ENCODE measurements at regions not wholly inside any gene's neighbourhood (a gene's known extent, or its start where the extent isn't known, plus 50 kb on each side); places are given as distances from the start of the nearest gene placed in this dataset.

- no peak for DNase-seq (ENCODE audit: low read depth in 3 of 3, low spot score in 2 of 3)
Observed at GRCh38 chr17:36813357-36813756, 123.9 kb upstream of the LHX1 start.

DNA sequence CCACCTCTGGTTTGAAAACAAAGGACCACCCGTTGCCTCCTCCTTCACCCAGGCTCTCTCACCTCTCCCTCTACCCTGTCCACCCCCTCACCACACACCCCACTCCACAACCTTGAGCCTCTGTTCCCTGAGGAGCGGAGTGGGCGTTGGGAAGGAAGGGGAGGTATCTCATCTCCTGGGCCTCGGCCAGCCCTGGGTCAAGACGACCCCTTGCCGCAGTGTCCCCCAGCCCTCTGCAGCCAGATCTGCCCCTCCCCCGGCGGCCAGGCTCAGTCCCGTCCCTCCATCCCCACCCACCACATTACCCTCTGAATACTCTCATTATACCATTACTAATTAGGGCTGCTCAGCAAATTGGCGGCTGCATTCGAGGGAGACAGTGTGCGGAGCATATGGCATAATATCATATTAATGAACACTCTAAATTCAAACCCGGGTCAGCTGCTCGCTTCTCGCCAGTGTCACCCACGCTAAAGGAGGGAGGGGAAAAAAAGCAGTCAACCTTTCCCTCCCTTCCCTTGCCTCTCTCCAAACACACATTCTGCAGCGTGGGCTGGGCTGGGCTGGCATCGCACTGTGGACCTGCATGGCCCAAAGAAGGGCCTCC lies 123.2 kb upstream of the LHX1 start:
- DNase-seq (ENCODE audit: low read depth in 3 of 3, low spot score in 2 of 3) = no peak

DNA sequence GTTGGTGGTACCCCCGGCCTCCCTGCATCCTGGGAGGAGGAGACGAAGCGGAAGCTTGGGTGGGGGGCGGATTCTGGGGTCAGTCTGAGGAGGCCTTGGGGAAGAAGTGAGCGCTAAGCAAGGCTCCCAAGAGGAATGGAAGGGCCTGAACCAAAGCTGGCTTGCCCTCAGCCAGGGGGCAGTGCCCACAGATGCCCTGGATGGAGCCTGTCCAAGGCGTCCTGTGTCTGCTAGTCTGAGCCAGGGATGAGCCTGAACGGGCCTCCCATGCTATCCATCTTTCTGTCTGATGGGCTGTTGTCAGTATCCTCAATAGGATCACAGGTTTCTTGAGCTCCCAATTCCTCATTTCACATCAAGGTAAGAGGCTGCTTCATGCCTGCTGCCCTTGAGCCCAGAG lies 122.3 kb upstream of the LHX1 start:
- DNase-seq (ENCODE audit: low read depth in 3 of 3, low spot score in 2 of 3) = no peak

DNA sequence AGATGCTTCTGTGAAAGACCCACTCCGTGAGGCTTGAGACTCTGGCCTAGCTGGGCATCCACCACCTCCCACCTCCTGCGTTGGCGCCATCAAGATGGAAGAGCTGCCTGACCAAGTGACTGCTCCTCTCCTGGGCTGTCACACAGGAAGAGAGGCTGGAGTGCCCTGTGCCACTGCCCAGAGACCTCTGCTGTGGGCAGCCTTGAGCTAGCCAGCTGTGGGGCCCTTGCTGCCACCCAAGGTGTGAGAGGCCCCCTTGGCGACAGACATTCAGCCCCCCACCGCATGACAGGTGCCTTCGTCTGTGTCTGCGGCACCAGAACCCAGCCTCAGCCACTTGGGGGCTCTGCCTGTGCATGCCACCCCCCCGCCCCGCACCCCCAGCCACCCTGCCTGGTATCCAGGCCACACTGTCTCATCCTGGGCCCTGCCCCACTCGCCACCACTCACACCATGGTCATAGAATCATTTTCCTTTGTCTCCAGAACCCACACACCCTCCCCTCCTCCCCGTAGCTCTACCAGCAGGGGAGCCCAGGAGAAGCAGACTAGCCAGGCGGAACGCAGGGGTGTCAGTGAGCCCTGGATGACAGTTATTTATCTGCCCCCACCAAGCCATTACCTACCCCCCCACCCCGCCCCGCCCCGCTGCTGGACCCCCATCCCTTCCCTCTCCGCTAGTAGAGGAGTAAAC lies 120.9 kb upstream of the LHX1 start:
- DNase-seq (ENCODE audit: low read depth in 3 of 3, low spot score in 2 of 3) = no peak

DNA sequence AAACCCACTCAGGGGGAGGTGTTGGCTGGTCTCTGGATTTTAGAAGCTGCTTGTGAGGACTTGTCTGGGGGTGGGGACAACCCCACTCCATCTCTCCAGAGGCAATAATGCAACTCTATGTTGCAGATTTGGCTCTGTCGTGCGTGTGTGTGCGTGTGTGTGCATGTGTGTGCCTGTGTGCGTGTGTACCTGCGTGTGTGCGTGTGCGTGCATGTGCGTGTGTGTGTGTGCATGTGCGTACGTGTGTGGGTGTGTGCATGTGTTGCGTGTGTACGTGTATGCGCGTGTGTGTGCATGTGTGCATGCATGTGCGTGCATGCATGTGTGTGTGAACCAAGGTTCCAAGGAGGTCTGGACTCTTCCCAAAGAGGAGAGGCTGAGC lies 120.4 kb upstream of the LHX1 start:
- DNase-seq (ENCODE audit: low read depth in 3 of 3, low spot score in 2 of 3) = no peak

GRCh38 chr17:36817483-36818048 lies 119.7 kb upstream of the LHX1 start:
- no peak for DNase-seq (ENCODE audit: low read depth in 3 of 3, low spot score in 2 of 3)

GRCh38 chr17:36818134-36818825 lies 119.0 kb upstream of the LHX1 start:
- no peak for DNase-seq (ENCODE audit: low read depth in 3 of 3, low spot score in 2 of 3)

DNA sequence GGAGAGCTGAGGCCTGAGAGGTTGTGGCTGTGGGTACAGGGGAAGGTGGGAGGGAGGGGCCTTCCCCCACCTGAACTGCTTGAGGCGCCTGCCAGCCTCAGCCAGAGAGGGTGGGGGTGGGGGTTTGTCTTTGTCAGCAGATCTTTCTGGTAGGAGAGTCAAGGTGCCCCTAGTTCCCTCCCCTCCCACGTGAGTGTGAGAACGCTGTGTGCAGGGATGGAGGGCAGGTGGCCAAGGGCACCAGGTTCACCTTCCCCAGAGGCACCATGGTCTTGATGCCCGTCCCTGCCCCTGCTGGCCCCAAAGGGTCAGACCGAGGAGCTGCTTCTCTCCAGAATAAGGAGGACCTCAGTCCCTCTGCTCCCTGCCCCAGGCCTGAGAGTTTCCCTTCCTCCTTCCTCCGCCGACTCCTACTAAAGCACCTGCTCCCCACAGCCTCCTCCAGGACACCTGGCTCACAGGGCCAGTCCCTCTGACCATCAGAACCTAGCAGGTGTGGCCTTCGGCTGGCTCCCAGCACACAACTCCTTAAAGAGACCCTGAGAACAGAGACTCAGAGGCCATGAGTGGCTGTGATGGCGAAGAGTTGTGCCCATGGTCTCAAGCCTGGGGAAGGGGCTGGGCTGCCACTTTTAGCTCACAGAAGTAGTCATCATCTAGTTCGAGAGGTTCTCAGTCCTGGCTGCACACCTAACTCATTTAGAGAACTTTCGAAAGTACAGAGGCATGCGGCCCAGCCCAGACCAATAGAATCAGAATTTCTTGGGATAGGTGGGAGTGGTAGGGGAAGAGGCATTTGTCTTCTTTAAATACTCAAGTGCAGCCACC lies 113.2 kb upstream of the LHX1 start:
- no peak for DNase-seq (ENCODE audit: low read depth in 3 of 3, low spot score in 2 of 3)

GRCh38 chr17:36824678-36825101 lies 112.6 kb upstream of the LHX1 start:
- no peak for DNase-seq (ENCODE audit: low read depth in 3 of 3, low spot score in 2 of 3)

GRCh38 chr17:36825113-36825512 lies 112.2 kb upstream of the LHX1 start:
- DNase-seq (ENCODE audit: low read depth in 3 of 3, low spot score in 2 of 3) = no peak

GRCh38 chr17:36825521-36825920 lies 111.8 kb upstream of the LHX1 start:
- DNase-seq (ENCODE audit: low read depth in 3 of 3, low spot score in 2 of 3) = no peak

DNA sequence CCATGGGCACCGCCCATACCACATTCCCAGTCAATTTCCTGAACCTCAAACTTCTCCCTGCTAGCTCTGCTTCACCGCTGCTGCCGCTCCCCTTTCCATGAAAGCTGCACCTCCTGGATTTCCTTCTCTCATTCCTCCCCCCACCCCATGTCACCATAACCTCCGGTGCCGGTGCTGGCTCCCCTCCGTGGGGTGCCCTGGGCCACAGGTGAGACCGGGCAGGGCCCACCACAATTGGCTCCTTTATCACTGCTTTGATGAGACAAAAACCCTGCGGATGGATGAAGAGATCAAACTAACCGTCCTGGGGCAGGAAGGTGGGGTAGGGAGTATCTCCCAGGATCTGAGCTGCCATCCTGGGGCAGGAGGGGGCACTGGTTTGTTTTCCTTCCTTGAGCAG lies 111.3 kb upstream of the LHX1 start:
- no peak for DNase-seq (ENCODE audit: low read depth in 3 of 3, low spot score in 2 of 3)

- DNase-seq (ENCODE audit: low read depth in 3 of 3, low spot score in 2 of 3) = no peak
Observed at GRCh38 chr17:36827081-36827480, 110.2 kb upstream of the LHX1 start.

GRCh38 chr17:36829676-36830075 lies 107.6 kb upstream of the LHX1 start:
- no peak for DNase-seq (ENCODE audit: low read depth in 3 of 3, low spot score in 2 of 3)

- no peak for DNase-seq (ENCODE audit: low read depth in 3 of 3, low spot score in 2 of 3)
Observed at GRCh38 chr17:36833279-36833678, 104.0 kb upstream of the LHX1 start.

DNA sequence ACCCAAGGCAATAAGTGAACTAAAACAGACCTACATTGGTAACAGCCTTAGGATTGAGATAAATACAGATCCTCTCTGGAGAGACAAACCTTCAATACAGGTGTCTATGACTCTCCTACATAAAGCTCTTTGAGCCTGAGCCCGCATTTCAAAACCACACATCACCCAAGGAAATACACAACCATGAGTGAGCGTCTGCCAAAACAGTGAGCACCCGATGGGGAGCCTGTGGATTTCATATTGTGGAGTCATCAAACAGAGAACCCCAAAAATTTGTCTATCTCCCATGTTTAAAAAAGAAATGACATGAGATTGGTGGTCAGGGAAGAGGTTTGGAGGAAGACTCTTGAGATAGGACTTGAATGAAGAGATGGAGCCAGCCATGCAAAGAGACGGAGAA lies 102.2 kb upstream of the LHX1 start:
- DNase-seq (ENCODE audit: low read depth in 3 of 3, low spot score in 2 of 3) = no peak

DNA sequence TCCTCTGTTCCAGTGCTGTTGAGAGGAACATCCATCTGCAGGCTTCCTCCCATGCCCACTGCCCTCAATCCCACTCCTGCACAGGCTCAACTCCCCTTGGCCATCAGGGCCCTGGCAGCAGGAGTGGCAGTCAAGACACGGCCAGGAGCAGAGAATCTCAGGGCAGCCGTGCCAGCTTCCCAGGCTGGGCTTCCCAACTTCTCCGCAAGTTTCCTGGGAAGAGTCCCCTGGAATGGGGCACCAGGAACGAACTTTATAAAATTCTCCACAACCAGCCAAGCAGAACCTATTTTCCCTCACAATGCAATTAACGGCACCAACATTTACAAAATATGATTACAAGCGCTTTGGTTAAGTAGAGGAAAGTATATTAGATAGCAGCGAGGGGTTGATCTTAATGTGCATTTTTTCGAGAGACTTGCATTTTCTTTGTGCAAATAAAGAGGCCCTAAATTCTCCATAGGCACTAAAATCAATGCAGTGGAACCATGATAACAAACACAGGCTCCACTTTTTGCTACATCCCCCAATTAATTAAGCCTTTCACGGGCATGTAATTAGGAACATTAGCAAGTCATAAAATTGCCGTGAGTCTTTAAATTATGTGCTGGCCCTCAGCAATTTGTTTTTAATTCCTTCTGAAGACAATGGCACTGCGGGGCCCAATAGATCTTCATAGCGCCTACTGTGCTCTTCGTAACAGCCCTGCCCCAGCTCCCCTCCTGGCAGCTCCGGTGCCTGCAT lies 99.9 kb upstream of the LHX1 start:
- DNase-seq (ENCODE audit: low read depth in 3 of 3, low spot score in 2 of 3) = no peak

DNA sequence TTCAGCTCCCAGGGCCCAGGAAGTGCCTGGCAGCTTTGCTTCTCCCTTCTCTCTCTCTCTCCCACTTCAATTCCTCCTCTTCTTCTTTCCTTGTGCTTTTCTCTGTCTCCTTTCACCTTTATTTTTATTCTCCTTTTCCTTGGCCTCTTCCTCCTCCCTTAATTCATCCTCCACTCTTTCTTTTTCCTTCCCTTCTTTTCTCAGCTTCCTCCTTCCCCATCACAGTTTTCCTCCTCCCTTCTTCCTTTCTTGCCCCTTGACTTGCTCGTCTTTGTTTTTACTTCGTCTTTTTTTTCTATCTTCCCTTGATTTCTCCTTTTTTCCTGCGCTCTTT lies 99.4 kb upstream of the LHX1 start:
- DNase-seq (ENCODE audit: low read depth in 3 of 3, low spot score in 2 of 3) = no peak

- no peak for DNase-seq (ENCODE audit: low read depth in 3 of 3, low spot score in 2 of 3)
Observed at GRCh38 chr17:36839256-36839655, 98.0 kb upstream of the LHX1 start.

DNA sequence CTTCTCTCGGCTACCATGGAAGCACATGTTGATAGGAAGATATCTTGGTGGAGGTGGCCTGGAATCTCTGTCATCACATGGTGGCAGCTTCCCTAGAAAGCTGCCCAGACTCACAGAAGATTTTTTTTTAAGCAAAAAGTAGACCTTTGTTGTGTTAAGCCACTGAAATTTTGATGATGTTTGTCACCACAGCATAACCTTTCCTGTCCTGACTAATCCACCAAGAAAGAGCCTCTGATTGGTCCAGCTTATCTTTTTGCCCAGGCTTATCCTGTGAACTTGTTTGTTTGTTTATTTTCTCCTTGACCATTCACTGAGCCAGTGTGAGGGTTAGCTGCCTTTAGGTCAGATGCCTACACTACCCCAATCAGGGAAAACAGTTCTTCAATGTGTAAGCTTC lies 96.5 kb upstream of the LHX1 start:
- DNase-seq (ENCODE audit: low read depth in 3 of 3, low spot score in 2 of 3) = no peak
